ENCODE measurements at regions not wholly inside any gene's neighbourhood (a gene's known extent, or its start where the extent isn't known, plus 50 kb on each side); places are given as distances from the start of the nearest gene placed in this dataset.

DNA sequence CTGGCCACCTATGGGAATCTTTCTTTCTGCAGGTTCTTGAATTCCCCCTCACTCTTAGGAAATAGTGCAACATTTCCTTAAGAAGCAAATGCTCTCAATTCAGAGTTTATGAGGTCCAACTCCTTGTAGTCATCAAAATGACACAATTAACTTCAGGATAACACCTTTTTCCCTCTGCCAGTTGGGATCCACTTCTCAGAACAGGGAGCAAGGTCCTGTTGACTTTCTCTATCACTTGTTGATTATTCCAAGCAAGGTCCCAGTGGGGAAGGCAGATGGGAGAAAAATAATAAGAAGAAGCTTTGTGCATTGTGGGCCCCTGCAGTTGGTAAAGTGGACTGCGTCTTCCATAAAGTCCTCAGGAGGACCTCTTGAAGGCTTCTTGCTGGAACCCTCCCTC lies 315.6 kb upstream of the NPSR1 start:
- TF ChIP-seq EP300 (IDR thresholded peaks at IDR 0.05) (no peak), POLR2A (IDR thresholded peaks at IDR 0.05; ENCODE audit: low read depth) (no peak), POLR2AphosphoS5 (IDR thresholded peaks at IDR 0.05) (no peak)
- TF ChIP-seq, protein P1, sequence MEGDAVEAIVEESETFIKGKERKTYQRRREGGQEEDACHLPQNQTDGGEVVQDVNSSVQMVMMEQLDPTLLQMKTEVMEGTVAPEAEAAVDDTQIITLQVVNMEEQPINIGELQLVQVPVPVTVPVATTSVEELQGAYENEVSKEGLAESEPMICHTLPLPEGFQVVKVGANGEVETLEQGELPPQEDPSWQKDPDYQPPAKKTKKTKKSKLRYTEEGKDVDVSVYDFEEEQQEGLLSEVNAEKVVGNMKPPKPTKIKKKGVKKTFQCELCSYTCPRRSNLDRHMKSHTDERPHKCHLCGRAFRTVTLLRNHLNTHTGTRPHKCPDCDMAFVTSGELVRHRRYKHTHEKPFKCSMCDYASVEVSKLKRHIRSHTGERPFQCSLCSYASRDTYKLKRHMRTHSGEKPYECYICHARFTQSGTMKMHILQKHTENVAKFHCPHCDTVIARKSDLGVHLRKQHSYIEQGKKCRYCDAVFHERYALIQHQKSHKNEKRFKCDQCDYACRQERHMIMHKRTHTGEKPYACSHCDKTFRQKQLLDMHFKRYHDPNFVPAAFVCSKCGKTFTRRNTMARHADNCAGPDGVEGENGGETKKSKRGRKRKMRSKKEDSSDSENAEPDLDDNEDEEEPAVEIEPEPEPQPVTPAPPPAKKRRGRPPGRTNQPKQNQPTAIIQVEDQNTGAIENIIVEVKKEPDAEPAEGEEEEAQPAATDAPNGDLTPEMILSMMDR (IDR thresholded peaks at IDR 0.05), result no peak
- Histone ChIP-seq H3K27ac (replicated peaks in 1 of 4) (no peak overlapping the region), H3K27me3 (no peaks in the 10 kb centered on the region), H3K9me3 (peaks cover 0 to 15% (median 2%) of the 10 kb centered on the region in 4 donors), H3K4me3 (no peak overlapping the region), H3K4me1 (no peaks in the 10 kb centered on the region), H3K36me3 (no peaks in the 10 kb centered on the region)
- DNase-seq (ENCODE audit: extremely low spot score), result no peak
- intact Hi-C loops (cut with DNase I), result no loop called here
- whole genome bisulfite sequencing, result 89% methylated on average over 1 of the region's 1 CpG

DNA sequence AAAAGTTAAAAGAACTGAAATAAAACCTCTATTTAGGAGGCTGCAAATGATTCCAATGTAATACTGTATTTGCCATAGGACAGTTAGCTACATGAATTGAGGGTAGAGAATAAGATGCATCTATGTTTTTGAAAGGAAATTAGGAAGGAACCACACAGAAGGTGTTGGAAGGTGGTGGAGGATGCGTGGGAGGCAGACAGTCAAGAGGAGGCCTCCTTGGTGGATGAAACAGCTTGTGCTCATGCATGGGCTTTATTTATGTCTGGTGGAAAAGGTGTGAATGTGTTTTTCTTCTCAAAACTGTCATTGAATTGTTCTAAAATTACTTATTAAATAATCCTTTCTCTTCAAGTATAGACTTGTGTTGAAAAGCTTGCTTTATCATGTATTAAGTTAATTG lies 314.4 kb upstream of the NPSR1 start:
- 90% methylated on average over 1 of the region's 1 CpG for WGBS
- DNase-seq (ENCODE audit: extremely low spot score), result no peak
- intact Hi-C loops (cut with DNase I), result no loop called here
- H3K27ac ChIP-seq (replicated peaks in 1 of 4), result no peak overlapping the region
- H3K4me1 ChIP-seq, result no peaks in the 10 kb centered on the region
- no peak overlapping the region for H3K4me3 ChIP-seq
- peaks cover 0 to 11% (median 0%) of the 10 kb centered on the region in 4 donors for H3K9me3 ChIP-seq
- TF ChIP-seq, protein P1 (IDR thresholded peaks at IDR 0.05), result no peak
- TF ChIP-seq POLR2AphosphoS5 (IDR thresholded peaks at IDR 0.05) (no peak), POLR2A (IDR thresholded peaks at IDR 0.05; ENCODE audit: low read depth) (no peak), EP300 (IDR thresholded peaks at IDR 0.05) (no peak)
- no peaks in the 10 kb centered on the region for H3K36me3 ChIP-seq
- H3K27me3 ChIP-seq, result no peaks in the 10 kb centered on the region

DNA sequence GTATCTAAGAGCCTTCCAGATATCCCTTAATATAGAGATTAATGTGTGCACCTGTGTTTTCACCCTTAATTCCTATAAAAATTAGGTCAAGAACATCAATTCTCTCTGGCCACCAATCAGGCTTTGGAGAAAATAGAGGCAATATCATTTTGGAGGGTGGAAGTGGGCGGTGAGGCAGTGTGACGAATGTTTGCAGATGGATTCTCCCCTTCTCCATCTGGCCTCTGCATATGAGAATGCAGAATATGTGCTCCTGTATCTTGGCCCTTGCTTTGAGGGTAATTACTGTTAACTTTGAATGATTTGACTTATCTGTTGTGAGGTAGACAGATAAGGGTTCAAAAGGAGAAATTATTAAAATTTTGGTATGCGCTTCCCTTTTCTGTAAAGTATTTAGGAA lies 304.0 kb upstream of the NPSR1 start:
- no peak for DNase-seq (ENCODE audit: extremely low spot score)
- Histone ChIP-seq H3K4me3 (no peak overlapping the region), H3K9me3 (no peaks in the 10 kb centered on the region), H3K27me3 (no peaks in the 10 kb centered on the region), H3K36me3 (no peaks in the 10 kb centered on the region), H3K27ac (replicated peaks in 1 of 4) (no peak overlapping the region), H3K4me1 (no peaks in the 10 kb centered on the region)
- no peak for TF ChIP-seq EP300 (IDR thresholded peaks at IDR 0.05)
- TF ChIP-seq, protein P1 (IDR thresholded peaks at IDR 0.05), result no peak
- TF ChIP-seq POLR2AphosphoS5 (IDR thresholded peaks at IDR 0.05), result no peak
- no peak for TF ChIP-seq POLR2A (IDR thresholded peaks at IDR 0.05; ENCODE audit: low read depth)
- WGBS, result 84% methylated on average over 3 of the region's 3 CpGs
- intact Hi-C loops (cut with DNase I), result no loop called here

DNA sequence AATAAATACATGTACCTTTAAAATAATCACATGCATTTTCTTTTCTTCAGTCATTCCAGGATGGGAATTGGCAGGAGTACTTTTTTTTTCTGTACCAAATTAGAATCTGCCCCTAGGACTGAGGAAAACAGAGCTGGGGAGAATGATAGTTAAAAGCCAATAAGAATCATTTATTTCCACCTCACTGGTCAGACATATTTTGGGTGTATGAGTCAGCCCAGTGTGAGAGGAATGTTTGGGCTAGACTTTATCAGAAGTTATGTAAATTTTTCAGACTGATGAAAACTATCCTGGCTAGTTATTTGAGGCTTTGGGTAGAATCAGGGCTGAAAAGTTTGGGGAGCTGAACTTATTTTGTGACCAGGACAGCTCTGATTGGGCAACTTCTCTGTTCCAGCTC lies 303.1 kb upstream of the NPSR1 start:
- no peaks in the 10 kb centered on the region for H3K27me3 ChIP-seq
- H3K36me3 ChIP-seq, result no peaks in the 10 kb centered on the region
- no peaks in the 10 kb centered on the region for H3K4me1 ChIP-seq
- no peaks in the 10 kb centered on the region for H3K9me3 ChIP-seq
- TF ChIP-seq EP300 (IDR thresholded peaks at IDR 0.05) (no peak), POLR2A (IDR thresholded peaks at IDR 0.05; ENCODE audit: low read depth) (no peak), POLR2AphosphoS5 (IDR thresholded peaks at IDR 0.05) (no peak)
- TF ChIP-seq, protein P1 (IDR thresholded peaks at IDR 0.05), result no peak
- no peak for DNase-seq (ENCODE audit: extremely low spot score)
- intact Hi-C loops (cut with DNase I), result no loop called here
- H3K4me3 ChIP-seq, result no peak overlapping the region
- H3K27ac ChIP-seq (replicated peaks in 1 of 4), result no peak overlapping the region

DNA sequence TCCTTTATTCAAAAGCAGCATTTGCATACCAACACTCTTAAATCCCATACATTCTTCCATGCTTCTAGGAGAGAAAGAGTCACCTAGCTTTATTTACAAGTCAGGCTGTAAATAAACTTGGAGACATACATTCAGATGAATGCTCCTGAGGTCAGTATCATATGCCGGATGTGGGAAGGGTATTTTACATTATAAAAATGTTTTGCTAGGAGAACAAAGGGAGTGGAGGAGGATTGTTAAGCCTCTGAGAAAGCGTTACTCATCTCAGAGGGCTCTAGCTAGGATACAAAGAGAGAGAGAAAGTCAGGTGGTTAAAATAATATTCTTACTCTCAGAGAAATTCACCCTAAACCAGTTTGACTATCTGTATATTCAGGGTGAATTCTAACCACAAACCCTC lies 300.9 kb upstream of the NPSR1 start:
- Histone ChIP-seq H3K27me3 (no peaks in the 10 kb centered on the region), H3K36me3 (no peaks in the 10 kb centered on the region), H3K27ac (replicated peaks in 1 of 4) (no peak overlapping the region), H3K4me1 (no peaks in the 10 kb centered on the region), H3K4me3 (no peak overlapping the region), H3K9me3 (no peaks in the 10 kb centered on the region)
- DNase-seq (ENCODE audit: extremely low spot score), result no peak
- intact Hi-C loops (cut with DNase I), result no loop called here
- TF ChIP-seq POLR2A (IDR thresholded peaks at IDR 0.05; ENCODE audit: low read depth), result no peak
- no peak for TF ChIP-seq EP300 (IDR thresholded peaks at IDR 0.05)
- TF ChIP-seq, protein P1 (IDR thresholded peaks at IDR 0.05), result no peak
- TF ChIP-seq POLR2AphosphoS5 (IDR thresholded peaks at IDR 0.05), result no peak
- 69% methylated on average over 2 of the region's 2 CpGs for WGBS

Data from esophagus muscularis mucosa (tissue), 4 donors.